AG10803 (cell line): ENCODE measurements at regions not wholly inside any gene's neighbourhood (a gene's known extent, or its start where the extent isn't known, plus 50 kb on each side); places are given as distances from the start of the nearest gene placed in this dataset.

ENCODE experiments used
- DNase-seq: peaks from one replicate; pipeline ENCODE4 v3.0.0; 2010; ENCODE audit warnings: low read depth
- H3K4me3 ChIP-seq: 2 replicates; pipeline ENCODE4 v1.5.1; 2011; ENCODE audit warnings: mild to moderate bottlenecking, low read length, control low read depth
- TF ChIP-seq, protein P1 (sequence below): conservative IDR thresholded peaks from 2 replicates; pipeline ENCODE4 v1.5.1; 2011; ENCODE audit warnings: mild to moderate bottlenecking, low read length, control low read depth, inconsistent platforms

DNA sequence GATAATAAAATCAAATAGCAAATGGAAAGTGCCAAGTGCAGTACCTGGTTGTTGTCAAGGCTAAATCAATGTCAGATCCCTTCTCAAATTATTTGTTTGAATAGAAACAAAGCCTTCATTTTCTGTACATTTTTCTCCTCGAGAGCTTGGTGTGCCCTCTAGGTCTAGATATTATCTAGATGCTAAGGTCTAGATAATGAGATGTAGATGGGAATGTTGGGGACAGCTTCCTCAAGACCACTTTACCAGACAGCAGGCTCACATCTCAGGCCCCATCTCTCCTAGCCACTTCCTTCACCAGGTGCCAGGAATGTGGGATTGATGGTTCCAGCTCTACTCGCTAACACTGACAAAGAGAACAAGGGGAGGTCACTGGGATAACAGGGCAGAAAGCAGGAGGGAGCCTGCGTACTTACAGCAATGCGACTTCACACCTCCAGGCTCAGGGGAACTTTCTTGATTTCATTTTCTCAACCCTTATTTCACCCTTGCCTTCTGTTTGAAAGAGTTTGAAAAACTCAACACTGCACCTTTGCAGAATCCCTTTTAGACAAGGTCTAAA lies 451.4 kb upstream of the VSTM2A start:
- TF ChIP-seq, protein P1, sequence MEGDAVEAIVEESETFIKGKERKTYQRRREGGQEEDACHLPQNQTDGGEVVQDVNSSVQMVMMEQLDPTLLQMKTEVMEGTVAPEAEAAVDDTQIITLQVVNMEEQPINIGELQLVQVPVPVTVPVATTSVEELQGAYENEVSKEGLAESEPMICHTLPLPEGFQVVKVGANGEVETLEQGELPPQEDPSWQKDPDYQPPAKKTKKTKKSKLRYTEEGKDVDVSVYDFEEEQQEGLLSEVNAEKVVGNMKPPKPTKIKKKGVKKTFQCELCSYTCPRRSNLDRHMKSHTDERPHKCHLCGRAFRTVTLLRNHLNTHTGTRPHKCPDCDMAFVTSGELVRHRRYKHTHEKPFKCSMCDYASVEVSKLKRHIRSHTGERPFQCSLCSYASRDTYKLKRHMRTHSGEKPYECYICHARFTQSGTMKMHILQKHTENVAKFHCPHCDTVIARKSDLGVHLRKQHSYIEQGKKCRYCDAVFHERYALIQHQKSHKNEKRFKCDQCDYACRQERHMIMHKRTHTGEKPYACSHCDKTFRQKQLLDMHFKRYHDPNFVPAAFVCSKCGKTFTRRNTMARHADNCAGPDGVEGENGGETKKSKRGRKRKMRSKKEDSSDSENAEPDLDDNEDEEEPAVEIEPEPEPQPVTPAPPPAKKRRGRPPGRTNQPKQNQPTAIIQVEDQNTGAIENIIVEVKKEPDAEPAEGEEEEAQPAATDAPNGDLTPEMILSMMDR: no peak

DNA sequence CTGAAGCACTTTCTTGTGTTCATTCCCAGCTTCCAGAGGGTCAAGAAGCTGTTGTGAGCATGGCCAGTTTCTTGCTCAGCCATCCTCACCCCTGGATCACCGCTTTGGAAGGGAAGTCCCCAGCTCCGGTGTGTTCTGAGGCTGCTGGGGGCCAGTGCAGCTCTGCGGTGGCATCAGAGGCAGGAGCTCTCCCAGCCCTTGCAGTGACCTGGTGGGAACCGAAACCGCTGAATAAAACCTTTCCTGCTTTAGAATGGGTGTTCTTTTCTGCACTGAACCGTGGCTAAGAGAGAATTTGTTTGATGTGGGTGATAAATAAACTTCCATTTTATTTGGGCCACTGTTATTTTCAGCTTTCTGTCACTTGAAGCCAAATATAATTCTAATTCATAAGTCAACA lies 450.9 kb upstream of the VSTM2A start:
- H3K4me3 ChIP-seq: no peak overlapping the region
- TF ChIP-seq, protein P1: no peak
- DNase-seq: no peak

More for the DNA sequence above, 451.4 kb upstream of the VSTM2A start:
- no peak for DNase-seq
- no peak overlapping the region for H3K4me3 ChIP-seq

DNA sequence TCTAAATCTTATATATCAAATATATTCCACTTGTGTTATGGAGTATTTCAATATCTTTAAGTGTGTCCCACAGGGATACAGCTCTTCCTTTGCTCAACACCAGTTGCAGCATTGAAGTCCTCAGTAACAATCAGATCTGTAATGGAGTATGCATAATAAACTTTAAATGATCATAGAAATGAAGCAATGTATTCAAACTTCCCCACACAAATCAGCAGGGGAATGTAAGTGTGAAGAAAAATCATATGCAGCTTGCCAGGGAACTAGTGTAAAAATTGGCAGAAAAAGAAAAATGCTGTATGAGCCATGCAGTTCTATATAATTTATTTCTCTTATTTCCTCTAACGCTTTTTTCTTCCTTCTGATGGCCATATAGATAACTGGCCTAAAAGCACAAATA lies 444.3 kb upstream of the VSTM2A start:
- DNase-seq: no peak
- H3K4me3 ChIP-seq: no peak overlapping the region
- TF ChIP-seq, protein P1: no peak

DNA sequence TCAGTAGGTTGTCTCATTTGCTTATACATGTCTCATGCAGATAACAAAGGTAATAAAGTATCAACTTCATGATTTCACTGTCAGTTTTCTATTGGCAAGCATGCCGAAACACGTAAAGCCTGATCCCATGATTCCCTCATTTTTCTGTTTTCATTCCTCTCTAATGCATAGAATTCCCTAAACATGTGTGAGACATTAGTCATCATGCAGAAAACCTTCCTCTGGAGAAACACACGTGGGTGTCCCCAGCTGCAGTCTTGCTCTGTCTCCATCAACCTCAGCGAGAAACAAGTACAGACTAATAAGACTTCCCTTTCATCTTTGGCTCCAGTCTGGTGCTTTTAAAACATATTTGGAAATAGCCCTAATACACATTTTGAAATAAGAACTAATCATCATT lies 432.7 kb upstream of the VSTM2A start:
- DNase-seq: no peak
- H3K4me3 ChIP-seq: no peak overlapping the region
- TF ChIP-seq, protein P1: no peak

DNA sequence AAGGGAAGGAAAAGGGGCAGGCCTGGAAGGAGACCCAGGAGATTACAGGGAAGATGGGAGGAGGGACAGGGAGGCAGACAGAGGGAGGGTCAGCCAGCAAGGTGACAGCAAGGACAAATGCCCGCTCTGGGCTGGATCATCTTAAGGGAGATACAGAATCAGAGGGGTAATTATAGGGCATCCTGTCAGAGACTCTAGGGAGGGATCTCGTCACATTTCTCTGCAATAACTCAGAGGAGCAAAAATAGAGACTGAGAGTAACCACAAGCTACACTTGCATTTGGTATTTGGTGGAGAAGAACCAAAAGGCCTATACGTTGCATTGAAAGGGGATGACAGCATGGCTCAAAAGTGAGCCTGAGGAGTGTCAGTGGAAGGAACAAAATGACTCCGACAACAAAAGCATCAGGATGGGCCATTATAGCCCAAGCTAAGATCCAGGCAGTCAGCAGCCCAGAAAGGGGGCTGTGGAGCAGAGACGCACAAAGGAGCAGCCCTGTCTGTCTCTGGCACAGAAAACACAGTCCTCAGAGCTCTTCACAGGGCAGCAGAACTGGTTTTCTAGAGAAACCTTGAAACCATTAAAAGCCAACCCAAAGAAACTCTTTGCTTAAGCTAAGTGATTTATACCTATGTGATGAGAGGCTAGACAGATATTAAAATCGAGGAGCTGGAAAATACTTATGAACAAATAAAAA lies 430.2 kb upstream of the VSTM2A start:
- TF ChIP-seq, protein P1: no peak
- no peak for DNase-seq
- no peak overlapping the region for H3K4me3 ChIP-seq

DNA sequence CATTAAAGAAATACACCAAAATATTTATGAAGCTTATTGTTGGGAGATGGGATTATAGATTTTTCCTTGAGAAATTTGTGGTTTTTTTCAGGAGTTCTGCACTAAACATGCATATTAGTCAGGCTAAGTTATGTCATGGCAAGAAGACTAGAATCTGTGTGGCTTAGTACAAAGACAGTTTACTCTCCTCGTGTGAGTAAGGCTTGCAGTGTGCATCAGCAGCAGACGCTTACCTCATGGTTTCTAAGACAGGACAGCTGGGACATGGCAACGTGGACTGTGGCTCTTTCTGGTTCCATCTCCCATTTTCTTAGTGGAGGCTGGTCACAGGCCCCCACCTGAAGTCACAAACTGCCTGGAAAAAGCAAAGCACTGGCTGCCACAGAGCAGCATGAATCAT lies 429.6 kb upstream of the VSTM2A start:
- no peak for DNase-seq
- H3K4me3 ChIP-seq: no peak overlapping the region
- TF ChIP-seq, protein P1: no peak
